GM10266 (cell line): ENCODE measurements at regions not wholly inside any gene's neighbourhood (a gene's known extent, or its start where the extent isn't known, plus 50 kb on each side); places are given as distances from the start of the nearest gene placed in this dataset.
A peak's percentile ranks its signal among the peaks of the same experiment; 100 is the strongest.

Experiments
- DNase-seq: peaks from one replicate; pipeline ENCODE4 v3.0.0; 2012; ENCODE audit errors: extremely low spot score
- CTCF ChIP-seq: IDR thresholded peaks from 2 replicates; pipeline ENCODE4 v1.5.1; 2012; ENCODE audit warnings: mild to moderate bottlenecking, low read depth; ENCODE audit not compliant: control insufficient read depth, insufficient read depth; ENCODE audit errors: missing control alignments

DNA sequence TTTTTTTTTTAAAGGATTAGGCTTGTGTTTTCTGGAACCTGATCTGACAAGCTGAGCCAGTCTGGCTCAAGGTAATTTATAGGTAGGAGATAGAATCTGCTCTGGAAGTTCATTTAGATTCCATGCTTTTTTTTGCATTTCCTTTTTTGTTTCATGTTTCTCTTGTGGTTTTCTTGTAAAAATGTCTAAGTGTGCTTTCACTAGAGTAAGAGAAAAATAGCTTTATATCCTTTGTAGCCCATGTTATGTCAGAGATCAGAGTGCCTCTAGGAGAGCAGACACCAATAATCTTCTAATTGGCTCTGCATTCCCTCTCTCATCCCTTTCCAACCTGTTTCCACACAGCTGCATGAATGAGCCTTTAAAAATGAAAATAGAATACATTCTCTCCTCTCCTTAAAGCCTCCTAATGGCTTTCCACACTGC is 389.8 kb upstream of the KCNMB2 start:
- no peak for DNase-seq
- TF ChIP-seq CTCF, result no peak

DNA sequence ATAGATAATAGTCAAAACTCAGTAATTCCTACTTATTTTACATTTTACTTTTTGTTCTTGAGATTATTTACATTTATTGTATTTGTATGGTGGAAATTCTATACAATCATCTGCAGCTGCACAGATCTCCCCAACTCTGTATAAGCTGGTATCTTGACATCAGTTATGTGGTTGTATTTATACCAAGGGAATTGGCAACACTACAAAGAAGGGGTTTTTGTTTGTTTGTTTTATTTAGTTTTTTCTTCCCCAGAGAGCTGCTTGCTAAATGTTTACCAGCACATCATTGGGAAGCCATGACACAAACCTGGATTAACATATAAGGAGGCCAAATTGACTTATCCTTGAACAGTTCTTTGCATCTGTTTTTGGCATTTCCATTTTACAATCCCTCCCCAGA is 389.2 kb upstream of the KCNMB2 start:
- DNase-seq, result no peak
- no peak for TF ChIP-seq CTCF

DNA sequence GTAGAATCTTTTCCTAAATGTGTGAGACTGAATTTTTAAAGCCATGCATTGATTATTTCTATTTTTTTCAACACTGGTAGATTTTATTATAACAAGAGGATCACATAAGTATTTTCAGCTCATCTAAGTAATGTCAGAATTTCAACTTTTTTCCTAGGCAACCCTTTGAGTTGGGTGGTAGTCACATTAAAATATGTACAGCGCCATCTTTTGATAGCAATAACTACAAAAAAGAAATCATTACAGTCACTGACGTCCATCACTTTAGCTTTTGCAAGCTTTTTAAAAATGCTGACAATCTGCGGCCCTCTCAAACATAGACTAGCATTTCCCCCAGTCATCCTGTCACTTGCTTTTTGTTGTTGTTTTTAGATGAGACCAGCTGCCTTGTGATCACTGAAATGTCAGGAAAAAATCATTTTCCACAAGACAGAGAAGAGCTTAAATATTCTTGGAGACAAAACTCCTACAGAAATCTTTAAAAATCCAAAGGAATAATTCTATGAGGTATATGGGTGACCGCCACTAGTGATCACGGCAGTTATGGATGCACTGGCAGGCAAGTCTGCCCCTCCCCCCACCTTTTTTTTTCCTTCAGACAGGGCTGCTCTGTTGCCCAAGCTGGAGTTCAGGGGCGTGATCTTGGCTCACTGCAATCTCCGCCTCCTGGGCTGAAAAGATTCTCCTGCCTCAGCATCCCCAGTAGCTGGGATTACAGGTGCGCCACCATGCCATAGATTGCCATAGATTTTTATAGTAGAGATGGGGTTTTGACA is 384.0 kb upstream of the KCNMB2 start:
- DNase-seq, result no peak
- no peak for TF ChIP-seq CTCF

- DNase-seq, result no peak
- no peak for TF ChIP-seq CTCF
These were observed 383.2 kb upstream of the KCNMB2 start for GRCh38 chr3:178152988-178153387.

DNA sequence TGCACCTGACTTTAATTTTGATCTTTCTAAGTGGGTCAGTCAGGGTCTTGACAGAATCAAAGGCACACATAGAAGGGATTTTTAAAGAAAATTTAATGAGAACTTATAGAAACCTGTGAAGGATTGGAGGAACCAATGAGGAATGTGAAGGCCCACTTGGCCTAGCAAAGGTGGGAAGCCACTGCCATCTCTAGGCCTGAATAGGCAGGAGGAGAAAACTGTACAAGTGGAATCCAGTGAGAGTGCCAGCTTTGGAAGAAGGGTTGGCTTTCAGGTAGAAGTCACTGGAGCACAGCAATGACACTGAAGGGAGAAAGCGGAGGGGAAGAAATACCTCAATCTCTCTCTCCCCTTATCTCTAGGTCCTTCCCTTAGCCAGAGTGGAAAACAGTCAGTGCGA is 380.7 kb upstream of the KCNMB2 start:
- DNase-seq, result no peak
- peak; percentile 4 for TF ChIP-seq CTCF

DNA sequence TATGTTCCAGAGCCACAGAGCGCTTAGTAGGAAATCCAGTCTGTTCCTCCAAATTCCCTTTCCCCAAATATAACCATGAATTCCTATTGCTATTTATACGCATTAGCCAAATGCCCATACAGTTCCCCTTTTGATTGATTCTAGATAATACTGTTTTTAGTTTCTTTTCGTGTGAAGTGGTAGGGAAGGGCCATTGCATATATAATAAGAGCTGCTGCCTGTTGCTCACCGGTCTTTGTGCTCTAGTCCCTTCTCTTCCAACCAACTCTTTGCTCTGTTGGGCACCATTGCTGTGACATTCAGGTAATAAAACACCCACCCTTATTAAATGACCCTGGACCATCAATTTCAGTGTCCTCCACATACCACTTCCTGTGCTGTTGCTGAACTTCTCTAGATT is 379.9 kb upstream of the KCNMB2 start:
- DNase-seq, result no peak

More for the DNA sequence above, 379.9 kb upstream of the KCNMB2 start:
- no peak for TF ChIP-seq CTCF
